ENCODE measurements at regions not wholly inside any gene's neighbourhood (a gene's known extent, or its start where the extent isn't known, plus 50 kb on each side); places are given as distances from the start of the nearest gene placed in this dataset.

- no peaks in the 10 kb centered on the region for H3K9me3 ChIP-seq (ENCODE audit: insufficient read depth, low read length)
- H3K4me2 ChIP-seq (ENCODE audit: low read depth, low read length, poor library complexity, severe bottlenecking): no peak overlapping the region
- TF ChIP-seq CTCF (IDR thresholded peaks at IDR 0.05; ENCODE audit: insufficient read depth, low read length, poor library complexity, severe bottlenecking): no peak
- TF ChIP-seq EZH2phosphoT487 (conservative IDR thresholded peaks at IDR 0.05; ENCODE audit: low read length): no peak
- no peaks in the 10 kb centered on the region for H3K79me2 ChIP-seq (ENCODE audit: insufficient read depth, low read length)
- no peak overlapping the region for H3K27ac ChIP-seq (ENCODE audit: low read depth, low read length)
- no peaks in the 10 kb centered on the region for H3K9me2 ChIP-seq (replicated peaks; ENCODE audit: insufficient read depth, low read length)
- no peaks in the 10 kb centered on the region for H4K20me1 ChIP-seq (ENCODE audit: low read depth, low read length)
- no peaks in the 10 kb centered on the region for H3K36me3 ChIP-seq (ENCODE audit: low read length)
- H3K27me3 ChIP-seq (ENCODE audit: low read length): no peaks in the 10 kb centered on the region
- no peak overlapping the region for H3K9ac ChIP-seq (ENCODE audit: low read length)
- no peak overlapping the region for H2AFZ ChIP-seq (ENCODE audit: low read depth, low read length, severe bottlenecking)
- no peaks in the 10 kb centered on the region for H3F3A ChIP-seq (ENCODE audit: insufficient read depth)
- H3K4me3 ChIP-seq (ENCODE audit: insufficient read depth, low read length, poor library complexity, severe bottlenecking): no peak overlapping the region
Measured at GRCh38 chr2:129866391-129866790, 113.1 kb upstream of the RAB6C start.

GRCh38 chr2:129868151-129868550 is 111.3 kb upstream of the RAB6C start:
- no peak for TF ChIP-seq CTCF (IDR thresholded peaks at IDR 0.05; ENCODE audit: insufficient read depth, low read length, poor library complexity, severe bottlenecking)
- TF ChIP-seq EZH2phosphoT487 (conservative IDR thresholded peaks at IDR 0.05; ENCODE audit: low read length): no peak

GRCh38 chr2:129870685-129871241 is 108.7 kb upstream of the RAB6C start:
- H3K27ac ChIP-seq (ENCODE audit: low read depth, low read length): no peak overlapping the region
- H3F3A ChIP-seq (ENCODE audit: insufficient read depth): no peaks in the 10 kb centered on the region
- H3K27me3 ChIP-seq (ENCODE audit: low read length): no peaks in the 10 kb centered on the region
- no peaks in the 10 kb centered on the region for H3K9me2 ChIP-seq (replicated peaks; ENCODE audit: insufficient read depth, low read length)
- no peak overlapping the region for H3K4me2 ChIP-seq (ENCODE audit: low read depth, low read length, poor library complexity, severe bottlenecking)
- no peak overlapping the region for H3K4me3 ChIP-seq (ENCODE audit: insufficient read depth, low read length, poor library complexity, severe bottlenecking)
- TF ChIP-seq EZH2phosphoT487 (conservative IDR thresholded peaks at IDR 0.05; ENCODE audit: low read length): no peak
- TF ChIP-seq CTCF (IDR thresholded peaks at IDR 0.05; ENCODE audit: insufficient read depth, low read length, poor library complexity, severe bottlenecking): no peak
- H2AFZ ChIP-seq (ENCODE audit: low read depth, low read length, severe bottlenecking): no peak overlapping the region
- H3K9ac ChIP-seq (ENCODE audit: low read length): no peak overlapping the region
- H3K79me2 ChIP-seq (ENCODE audit: insufficient read depth, low read length): no peaks in the 10 kb centered on the region
- no peaks in the 10 kb centered on the region for H4K20me1 ChIP-seq (ENCODE audit: low read depth, low read length)
- H3K9me3 ChIP-seq (ENCODE audit: insufficient read depth, low read length): no peaks in the 10 kb centered on the region
- H3K36me3 ChIP-seq (ENCODE audit: low read length): no peaks in the 10 kb centered on the region

More at GRCh38 chr2:129868151-129868550, 111.3 kb upstream of the RAB6C start:
- Histone ChIP-seq H3K9me2 (replicated peaks; ENCODE audit: insufficient read depth, low read length) (no peaks in the 10 kb centered on the region), H2AFZ (ENCODE audit: low read depth, low read length, severe bottlenecking) (no peak overlapping the region), H3K36me3 (ENCODE audit: low read length) (no peaks in the 10 kb centered on the region), H3K9me3 (ENCODE audit: insufficient read depth, low read length) (no peaks in the 10 kb centered on the region), H4K20me1 (ENCODE audit: low read depth, low read length) (no peaks in the 10 kb centered on the region), H3K27me3 (ENCODE audit: low read length) (no peaks in the 10 kb centered on the region), H3K27ac (ENCODE audit: low read depth, low read length) (no peak overlapping the region), H3K79me2 (ENCODE audit: insufficient read depth, low read length) (no peaks in the 10 kb centered on the region), H3K4me2 (ENCODE audit: low read depth, low read length, poor library complexity, severe bottlenecking) (no peak overlapping the region), H3K4me3 (ENCODE audit: insufficient read depth, low read length, poor library complexity, severe bottlenecking) (no peak overlapping the region), H3F3A (ENCODE audit: insufficient read depth) (no peaks in the 10 kb centered on the region), H3K9ac (ENCODE audit: low read length) (no peak overlapping the region)
